KMS-11 (cell line): ENCODE measurements at regions not wholly inside any gene's neighbourhood (a gene's known extent, or its start where the extent isn't known, plus 50 kb on each side); places are given as distances from the start of the nearest gene placed in this dataset.

Source experiments
- H2AFZ ChIP-seq: fragments of 200-600 bp; sonication (generic); 2 replicates; pipeline ENCODE4 v1.6.1; 2016; ENCODE audit warnings: antibody characterized with exemption, mixed run types, low read depth
- H3K27ac ChIP-seq: fragments of 200-600 bp; sonication (generic); 2 replicates; pipeline ENCODE4 v1.6.1; 2016; ENCODE audit warnings: mild to moderate bottlenecking, mixed run types
- H3K27me3 ChIP-seq: fragments of 200-600 bp; sonication (generic); 2 replicates; pipeline ENCODE4 v1.6.1; 2017; ENCODE audit warnings: mild to moderate bottlenecking, low read depth, mixed run types, moderate library complexity; ENCODE audit not compliant: insufficient read depth
- H3K36me3 ChIP-seq: fragments of 200-600 bp; sonication (generic); 2 replicates; pipeline ENCODE4 v1.6.1; 2017; ENCODE audit warnings: mild to moderate bottlenecking, mixed run types; ENCODE audit not compliant: insufficient read depth
- H3K4me1 ChIP-seq: fragments of 200-600 bp; sonication (generic); 2 replicates; pipeline ENCODE4 v1.6.1; 2016; ENCODE audit warnings: mild to moderate bottlenecking, low read depth, mixed run types; ENCODE audit not compliant: poor library complexity, severe bottlenecking
- H3K4me2 ChIP-seq: fragments of 200-600 bp; sonication (generic); 2 replicates; pipeline ENCODE4 v1.7.0; 2016; ENCODE audit warnings: mild to moderate bottlenecking, mixed run types
- H3K4me3 ChIP-seq: fragments of 200-600 bp; sonication (generic); IDR thresholded peaks from 2 replicates; pipeline ENCODE4 v1.6.1; 2017; ENCODE audit warnings: low read depth, low read length, mixed read lengths; ENCODE audit not compliant: insufficient read depth
- H3K79me2 ChIP-seq: fragments of 200-600 bp; sonication (generic); 2 replicates; pipeline ENCODE4 v1.6.1; 2016; ENCODE audit warnings: low read depth, mixed run types; ENCODE audit not compliant: insufficient read depth
- H3K9ac ChIP-seq: fragments of 200-600 bp; sonication (generic); 2 replicates; pipeline ENCODE4 v1.6.1; 2016; ENCODE audit warnings: mild to moderate bottlenecking, mixed run types
- H4K20me1 ChIP-seq: fragments of 200-600 bp; sonication (generic); 2 replicates; pipeline ENCODE4 v1.6.1; 2016; ENCODE audit warnings: mild to moderate bottlenecking, mixed run types; ENCODE audit not compliant: insufficient read depth
- TF ChIP-seq, protein P1 (sequence below): fragments of 200-600 bp; sonication (generic); conservative IDR thresholded peaks from 2 replicates; pipeline ENCODE4 v1.6.1; 2017; ENCODE audit warnings: low read depth, mild to moderate bottlenecking, antibody characterized with exemption, low read length, moderate library complexity, mixed read lengths

DNA sequence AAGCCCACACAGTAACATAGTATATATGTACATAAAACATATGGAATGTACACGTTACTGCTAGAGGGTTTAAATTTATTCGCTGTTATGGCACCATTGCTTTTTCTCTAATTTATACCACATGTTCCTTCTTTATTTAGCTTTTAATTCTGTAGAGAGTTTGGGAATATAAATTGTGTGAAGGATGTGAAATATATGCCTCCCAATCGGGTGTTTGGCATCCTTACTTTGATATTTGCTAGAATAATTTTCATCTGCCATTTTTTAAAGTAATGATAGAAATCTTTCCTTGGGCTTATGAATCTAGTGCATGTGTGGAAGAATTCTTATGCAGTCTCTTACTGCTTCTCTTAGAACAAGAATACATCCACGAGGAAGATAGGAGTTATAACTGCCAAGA lies 509.8 kb upstream of the RAG2 start:
- H3K9ac ChIP-seq = no peak overlapping the region
- H3K27me3 ChIP-seq = no peaks in the 10 kb centered on the region
- no peaks in the 10 kb centered on the region for H3K4me1 ChIP-seq
- no peak overlapping the region for H3K4me3 ChIP-seq
- H2AFZ ChIP-seq = no peak overlapping the region
- no peak overlapping the region for H3K27ac ChIP-seq
- H3K4me2 ChIP-seq = no peak overlapping the region
- no peaks in the 10 kb centered on the region for H3K36me3 ChIP-seq
- TF ChIP-seq, protein P1, sequence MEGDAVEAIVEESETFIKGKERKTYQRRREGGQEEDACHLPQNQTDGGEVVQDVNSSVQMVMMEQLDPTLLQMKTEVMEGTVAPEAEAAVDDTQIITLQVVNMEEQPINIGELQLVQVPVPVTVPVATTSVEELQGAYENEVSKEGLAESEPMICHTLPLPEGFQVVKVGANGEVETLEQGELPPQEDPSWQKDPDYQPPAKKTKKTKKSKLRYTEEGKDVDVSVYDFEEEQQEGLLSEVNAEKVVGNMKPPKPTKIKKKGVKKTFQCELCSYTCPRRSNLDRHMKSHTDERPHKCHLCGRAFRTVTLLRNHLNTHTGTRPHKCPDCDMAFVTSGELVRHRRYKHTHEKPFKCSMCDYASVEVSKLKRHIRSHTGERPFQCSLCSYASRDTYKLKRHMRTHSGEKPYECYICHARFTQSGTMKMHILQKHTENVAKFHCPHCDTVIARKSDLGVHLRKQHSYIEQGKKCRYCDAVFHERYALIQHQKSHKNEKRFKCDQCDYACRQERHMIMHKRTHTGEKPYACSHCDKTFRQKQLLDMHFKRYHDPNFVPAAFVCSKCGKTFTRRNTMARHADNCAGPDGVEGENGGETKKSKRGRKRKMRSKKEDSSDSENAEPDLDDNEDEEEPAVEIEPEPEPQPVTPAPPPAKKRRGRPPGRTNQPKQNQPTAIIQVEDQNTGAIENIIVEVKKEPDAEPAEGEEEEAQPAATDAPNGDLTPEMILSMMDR = no peak; the same call in 1 of the 2 replicates
- H3K79me2 ChIP-seq = no peaks in the 10 kb centered on the region
- no peaks in the 10 kb centered on the region for H4K20me1 ChIP-seq

DNA sequence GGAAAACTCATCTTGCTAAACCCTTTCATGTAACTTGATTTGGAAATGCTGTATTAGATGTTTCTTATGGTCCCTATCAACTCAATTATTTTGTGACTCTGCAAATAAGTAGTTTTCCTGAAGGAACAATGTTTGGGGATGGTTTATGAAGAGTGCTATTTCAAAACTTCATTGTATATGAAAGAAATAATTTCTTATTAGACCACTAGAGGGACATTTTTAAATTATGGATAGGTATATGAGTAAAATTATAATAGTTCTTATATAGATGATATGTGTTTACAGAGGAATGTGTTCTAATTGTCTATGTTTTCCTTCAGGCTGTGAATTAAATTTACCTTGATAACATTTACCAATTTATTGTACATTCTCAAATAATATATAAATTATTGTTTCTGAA lies 509.4 kb upstream of the RAG2 start:
- H3K4me2 ChIP-seq = no peak overlapping the region
- H3K27ac ChIP-seq = no peak overlapping the region
- no peaks in the 10 kb centered on the region for H4K20me1 ChIP-seq
- TF ChIP-seq, protein P1 = no peak; the same call in 1 of the 2 replicates
- no peak overlapping the region for H3K9ac ChIP-seq
- H3K36me3 ChIP-seq = no peaks in the 10 kb centered on the region
- no peaks in the 10 kb centered on the region for H3K27me3 ChIP-seq
- no peak overlapping the region for H2AFZ ChIP-seq
- no peaks in the 10 kb centered on the region for H3K4me1 ChIP-seq
- H3K79me2 ChIP-seq = no peaks in the 10 kb centered on the region
- no peak overlapping the region for H3K4me3 ChIP-seq

DNA sequence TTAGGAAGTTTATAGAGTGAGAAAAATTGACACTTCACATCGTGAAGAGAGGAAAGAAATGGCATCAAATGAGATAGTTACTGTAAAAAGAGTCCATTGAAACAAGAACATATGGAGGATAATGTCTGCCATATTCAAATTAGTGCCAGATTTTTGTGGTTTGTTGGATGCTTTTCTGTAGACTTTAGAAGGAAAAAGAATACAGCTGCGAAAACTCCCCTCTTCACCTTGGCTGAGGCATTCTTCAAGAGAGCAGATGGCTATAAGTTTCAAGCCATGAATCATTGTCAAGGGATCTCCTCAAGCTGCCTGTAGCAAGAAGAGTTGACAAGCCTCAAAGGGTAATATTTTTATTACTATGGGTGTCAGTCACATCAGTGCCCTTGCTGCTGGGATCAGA lies 507.4 kb upstream of the RAG2 start:
- H3K4me2 ChIP-seq = no peak overlapping the region
- no peak overlapping the region for H3K4me3 ChIP-seq
- TF ChIP-seq, protein P1 = no peak

DNA sequence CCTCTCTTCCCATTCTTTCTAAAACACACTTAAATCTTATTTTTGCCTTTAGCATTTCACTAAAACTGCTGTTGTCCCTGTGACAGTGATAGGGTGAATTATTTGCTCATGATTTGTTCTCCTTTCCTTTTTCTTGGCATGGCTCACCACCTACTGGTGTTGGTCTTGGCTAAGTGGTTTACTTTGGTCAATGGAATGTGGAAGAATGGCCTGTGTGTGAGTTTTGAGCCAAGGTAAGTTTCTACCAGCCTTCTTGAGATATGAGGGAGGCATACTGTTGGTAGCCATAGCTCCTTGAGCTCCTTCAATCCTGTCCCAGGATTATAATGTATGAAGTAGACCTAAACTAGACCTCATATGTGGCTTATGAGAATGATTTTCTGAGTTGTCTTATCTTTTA lies 506.3 kb upstream of the RAG2 start:
- H3K27ac ChIP-seq = no peak overlapping the region
- H3K4me3 ChIP-seq = no peak overlapping the region
- H3K9ac ChIP-seq = no peak overlapping the region
- no peaks in the 10 kb centered on the region for H3K36me3 ChIP-seq
- H3K4me2 ChIP-seq = no peak overlapping the region
- H4K20me1 ChIP-seq = no peaks in the 10 kb centered on the region
- no peaks in the 10 kb centered on the region for H3K27me3 ChIP-seq
- H3K79me2 ChIP-seq = no peaks in the 10 kb centered on the region
- no peaks in the 10 kb centered on the region for H3K4me1 ChIP-seq
- H2AFZ ChIP-seq = no peak overlapping the region
- TF ChIP-seq, protein P1 = no peak

More for the DNA sequence above, 507.4 kb upstream of the RAG2 start:
- Histone ChIP-seq H2AFZ (no peak overlapping the region), H3K27me3 (no peaks in the 10 kb centered on the region), H4K20me1 (no peaks in the 10 kb centered on the region), H3K79me2 (no peaks in the 10 kb centered on the region), H3K36me3 (no peaks in the 10 kb centered on the region), H3K4me1 (no peaks in the 10 kb centered on the region), H3K27ac (no peak overlapping the region), H3K9ac (no peak overlapping the region)

DNA sequence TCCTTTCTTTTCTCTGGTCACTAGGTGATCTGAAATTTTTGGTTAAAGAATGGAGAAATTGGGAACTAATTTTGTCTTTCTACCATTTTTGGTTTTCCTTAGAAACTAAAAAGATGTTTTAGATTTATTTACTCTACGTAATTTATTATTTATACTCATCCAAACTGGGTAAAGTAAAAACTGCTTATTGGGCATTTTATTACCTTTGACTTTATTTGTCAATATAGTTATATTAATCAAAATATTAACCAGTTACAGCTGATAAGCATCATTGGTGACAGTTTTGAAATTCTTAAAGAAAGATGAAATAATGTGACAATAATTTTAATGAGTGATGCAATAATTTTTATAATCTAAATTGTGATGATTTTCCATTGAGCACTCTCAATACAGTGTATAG lies 502.0 kb upstream of the RAG2 start:
- H4K20me1 ChIP-seq = no peaks in the 10 kb centered on the region
- no peak overlapping the region for H3K4me3 ChIP-seq
- no peak overlapping the region for H3K4me2 ChIP-seq
- no peak overlapping the region for H3K27ac ChIP-seq
- H3K27me3 ChIP-seq = no peaks in the 10 kb centered on the region
- no peaks in the 10 kb centered on the region for H3K4me1 ChIP-seq
- H3K36me3 ChIP-seq = no peaks in the 10 kb centered on the region
- no peaks in the 10 kb centered on the region for H3K79me2 ChIP-seq
- H3K9ac ChIP-seq = no peak overlapping the region
- H2AFZ ChIP-seq = no peak overlapping the region
- TF ChIP-seq, protein P1 = no peak
